NT2/D1 (cell line): ENCODE measurements at regions not wholly inside any gene's neighbourhood (a gene's known extent, or its start where the extent isn't known, plus 50 kb on each side); places are given as distances from the start of the nearest gene placed in this dataset.

Source experiments
- SUZ12 ChIP-seq: IDR thresholded peaks from 2 replicates; pipeline ENCODE4 v1.6.1; 2011; ENCODE audit not compliant: insufficient read length, insufficient read depth; ENCODE audit errors: extremely low read depth
- YY1 ChIP-seq: IDR thresholded peaks from 2 replicates; pipeline ENCODE4 v1.6.1; 2011; ENCODE audit not compliant: insufficient read length, insufficient read depth
- ZNF274 ChIP-seq: IDR thresholded peaks from 2 replicates; pipeline ENCODE4 v1.6.1; 2011; ENCODE audit warnings: mild to moderate bottlenecking, low read depth, low read length

GRCh38 chr1:199272628-199273086, 633.8 kb downstream of the PTPRC start:
- TF ChIP-seq YY1 (no peak), ZNF274 (no peak), SUZ12 (no peak)
